DMS 273 (cell line): ENCODE measurements at regions not wholly inside any gene's neighbourhood (a gene's known extent, or its start where the extent isn't known, plus 50 kb on each side); places are given as distances from the start of the nearest gene placed in this dataset.

ENCODE experiments used
- DNase-seq: peaks from one replicate; lab custom pipeline; 2025; ENCODE audit not compliant: unreplicated experiment; lab: John Stamatoyannopoulos, UW

- DNase-seq: no peak
These were observed 187.2 kb downstream of the CENPW start for GRCh38 chr6:126526996-126527606.

GRCh38 chr6:126529637-126530362 lies 189.9 kb downstream of the CENPW start:
- DNase-seq: no peak

- DNase-seq: no peak
These were observed 190.9 kb downstream of the CENPW start for GRCh38 chr6:126530775-126531174.

- DNase-seq: no peak
These were observed 191.4 kb downstream of the CENPW start for GRCh38 chr6:126531286-126531685.

GRCh38 chr6:126531840-126532239 lies 191.9 kb downstream of the CENPW start:
- no peak for DNase-seq

- DNase-seq: no peak
These were observed 194.5 kb downstream of the CENPW start for GRCh38 chr6:126534401-126534800.

- no peak for DNase-seq
These were observed 195.2 kb downstream of the CENPW start for GRCh38 chr6:126535138-126535537.

- no peak for DNase-seq
These were observed 195.7 kb downstream of the CENPW start for GRCh38 chr6:126535595-126535994.

- DNase-seq: no peak
These were observed 197.3 kb downstream of the CENPW start for GRCh38 chr6:126537061-126537816.

- no peak for DNase-seq
These were observed 199.1 kb downstream of the CENPW start for GRCh38 chr6:126539022-126539421.

- no peak for DNase-seq
These were observed 200.2 kb downstream of the CENPW start for GRCh38 chr6:126540161-126540560.

GRCh38 chr6:126541806-126542491 lies 202.0 kb downstream of the CENPW start:
- no peak for DNase-seq

- no peak for DNase-seq
These were observed 206.7 kb downstream of the CENPW start for GRCh38 chr6:126546541-126547120.

GRCh38 chr6:126548300-126548699 lies 208.4 kb downstream of the CENPW start:
- no peak for DNase-seq

GRCh38 chr6:126550323-126550722 lies 210.4 kb downstream of the CENPW start:
- no peak for DNase-seq

GRCh38 chr6:126551832-126552231 lies 211.9 kb downstream of the CENPW start:
- DNase-seq: no peak

- DNase-seq: no peak
These were observed 213.9 kb downstream of the CENPW start for GRCh38 chr6:126553854-126554253.

- no peak for DNase-seq
These were observed 230.6 kb downstream of the CENPW start for GRCh38 chr6:126570507-126570906.

GRCh38 chr6:126574301-126574700 lies 234.4 kb downstream of the CENPW start:
- DNase-seq: no peak

- no peak for DNase-seq
These were observed 241.4 kb downstream of the CENPW start for GRCh38 chr6:126581316-126581715.

- DNase-seq: no peak
These were observed 260.5 kb downstream of the CENPW start for GRCh38 chr6:126600258-126600916.
